NCI-H2029 (cell line): ENCODE measurements at regions not wholly inside any gene's neighbourhood (a gene's known extent, or its start where the extent isn't known, plus 50 kb on each side); places are given as distances from the start of the nearest gene placed in this dataset.

ENCODE experiments used
- DNase-seq: peaks from one replicate; lab custom pipeline; 2025; lab: John Stamatoyannopoulos, UW

- DNase-seq, result no peak
These were observed 837.6 kb downstream of the PDHA2 start for GRCh38 chr4:96677499-96677898.

GRCh38 chr4:96681218-96681617 is 841.3 kb downstream of the PDHA2 start:
- DNase-seq, result no peak

- no peak for DNase-seq
These were observed 845.8 kb downstream of the PDHA2 start for GRCh38 chr4:96685691-96686090.

DNA sequence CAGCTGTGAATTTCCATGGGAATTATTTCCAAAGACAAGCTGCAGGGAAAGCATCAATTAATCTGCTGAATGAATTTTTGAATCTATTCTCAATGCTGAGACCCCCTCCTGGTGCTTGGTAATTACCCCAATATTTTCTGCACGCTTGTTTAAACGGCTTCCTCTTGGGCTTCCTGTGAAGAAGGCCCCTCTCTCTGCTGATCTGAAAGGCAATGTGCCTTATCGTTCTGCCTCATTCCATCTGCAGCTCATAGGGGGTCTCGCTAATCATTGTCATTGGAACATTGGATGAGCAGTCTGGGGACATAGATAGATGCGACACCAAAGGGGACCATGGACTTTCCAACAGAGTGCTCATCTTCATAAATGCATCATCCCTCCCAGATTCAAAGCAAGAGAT is 851.6 kb downstream of the PDHA2 start:
- DNase-seq, result no peak

GRCh38 chr4:96698831-96699230 is 858.9 kb downstream of the PDHA2 start:
- no peak for DNase-seq

GRCh38 chr4:96703265-96703664 is 863.4 kb downstream of the PDHA2 start:
- DNase-seq, result no peak

GRCh38 chr4:96708766-96709165 is 868.9 kb downstream of the PDHA2 start:
- DNase-seq, result no peak

- no peak for DNase-seq
These were observed 873.5 kb downstream of the PDHA2 start for GRCh38 chr4:96713271-96713850.

DNA sequence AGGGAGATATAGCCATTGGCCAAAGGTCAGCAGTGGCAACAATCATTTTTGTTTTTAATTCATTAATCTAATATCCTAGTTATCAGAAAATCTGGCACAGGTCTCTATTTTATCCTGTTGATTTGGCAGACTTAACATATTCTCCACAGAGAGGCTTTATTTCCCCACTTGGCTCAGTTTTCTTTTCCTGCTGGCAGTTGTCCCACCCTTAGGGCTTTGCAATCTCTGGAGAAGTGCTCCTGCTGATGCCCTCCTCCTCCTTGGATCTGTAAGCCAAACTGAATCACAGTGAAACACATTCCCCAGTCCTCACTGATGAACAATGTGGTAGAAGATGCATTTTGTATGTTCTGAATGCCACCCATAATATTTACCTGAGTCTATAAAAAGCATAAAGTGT is 889.7 kb downstream of the PDHA2 start:
- DNase-seq, result no peak

DNA sequence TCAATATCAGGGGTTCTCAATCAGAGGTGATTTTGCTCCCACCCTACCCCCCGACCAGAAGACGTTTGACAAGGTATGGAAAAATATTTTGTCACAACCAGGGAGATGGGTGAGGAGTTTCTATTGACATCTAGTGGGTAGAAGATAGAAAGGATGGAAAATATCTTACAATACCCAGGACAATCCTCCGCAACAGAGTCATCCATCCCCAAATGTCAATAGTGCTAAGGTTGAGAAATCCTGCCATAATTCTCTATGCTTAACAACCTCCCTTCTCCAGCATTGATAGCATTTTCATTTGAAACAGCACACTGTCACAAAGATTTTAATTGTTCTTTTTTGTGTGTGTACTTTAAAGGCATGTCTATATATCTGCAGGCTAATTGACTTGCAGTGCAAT is 890.5 kb downstream of the PDHA2 start:
- no peak for DNase-seq

DNA sequence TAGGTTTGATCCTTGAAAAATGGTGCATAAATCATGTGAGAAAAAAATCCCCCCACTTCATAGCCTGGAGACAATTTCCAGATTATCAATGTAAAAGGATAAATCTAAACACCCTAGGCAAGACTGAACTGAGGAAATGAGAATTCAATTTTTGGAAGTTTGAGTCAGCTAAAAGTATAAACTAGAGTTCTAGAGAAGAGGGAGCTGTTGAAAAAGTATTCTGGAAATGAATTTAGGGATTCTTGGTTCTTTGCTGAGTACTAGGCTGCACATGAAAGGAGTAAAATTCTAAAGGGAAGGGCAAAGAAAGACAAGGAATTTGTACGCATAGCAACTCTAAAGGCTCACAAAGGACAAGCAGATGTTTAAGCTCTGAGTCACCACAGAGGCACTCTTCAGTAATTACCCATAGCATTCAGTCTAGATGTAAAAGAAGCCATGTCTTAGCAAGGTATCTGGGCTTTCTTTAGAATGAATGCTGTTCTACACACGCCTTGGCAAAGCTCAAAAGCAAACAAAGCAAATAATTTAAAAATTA is 896.5 kb downstream of the PDHA2 start:
- DNase-seq, result no peak

- no peak for DNase-seq
These were observed 899.2 kb downstream of the PDHA2 start for GRCh38 chr4:96739101-96739500.

- DNase-seq, result no peak
These were observed 902.6 kb downstream of the PDHA2 start for GRCh38 chr4:96742332-96743014.

- no peak for DNase-seq
These were observed 904.8 kb downstream of the PDHA2 start for GRCh38 chr4:96744676-96745075.

- DNase-seq, result no peak
These were observed 913.3 kb downstream of the PDHA2 start for GRCh38 chr4:96753216-96753615.

- no peak for DNase-seq
These were observed 915.9 kb downstream of the PDHA2 start for GRCh38 chr4:96755569-96756484.

DNA sequence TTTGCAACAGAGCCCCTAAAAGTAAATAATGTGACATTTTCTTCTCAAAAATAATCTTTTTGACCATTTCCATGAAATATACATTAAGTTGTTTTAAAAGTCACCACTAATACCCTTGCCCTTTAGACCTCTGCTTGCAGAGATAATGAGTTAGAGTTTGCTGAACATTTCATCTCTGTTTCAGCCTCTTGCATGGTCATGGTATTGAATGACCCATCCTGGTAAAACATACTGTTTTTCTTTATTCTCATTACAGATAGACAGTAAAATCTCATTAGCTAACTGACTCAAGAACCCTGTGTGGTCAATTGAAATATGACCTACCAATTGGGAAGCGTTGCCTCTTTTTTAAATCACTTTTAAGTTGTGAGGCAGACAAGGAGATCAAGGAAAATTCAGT is 916.7 kb downstream of the PDHA2 start:
- DNase-seq, result no peak

- DNase-seq, result no peak
These were observed 923.7 kb downstream of the PDHA2 start for GRCh38 chr4:96763546-96763945.

- no peak for DNase-seq
These were observed 926.5 kb downstream of the PDHA2 start for GRCh38 chr4:96766359-96766758.

GRCh38 chr4:96767815-96768480 is 928.1 kb downstream of the PDHA2 start:
- DNase-seq, result no peak

DNA sequence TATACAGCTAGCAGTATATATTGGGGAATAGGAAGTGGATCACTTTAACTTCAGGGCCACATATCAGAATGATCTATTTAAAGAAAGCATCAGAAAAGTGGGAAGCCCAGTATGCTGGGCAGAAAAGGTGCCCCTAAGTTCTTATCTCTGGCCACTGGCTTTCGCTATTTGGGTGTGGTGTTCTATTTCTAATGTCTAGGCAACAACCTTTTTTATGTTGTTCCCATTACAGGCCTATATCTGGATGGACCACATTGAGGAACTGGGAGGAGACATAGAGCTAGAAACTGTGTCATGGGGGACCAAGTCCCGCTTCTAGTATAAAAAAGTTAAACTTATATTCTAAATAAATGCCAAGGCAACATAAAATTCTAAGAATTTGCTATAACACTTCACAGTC is 935.6 kb downstream of the PDHA2 start:
- no peak for DNase-seq

GRCh38 chr4:96776920-96777527 is 937.1 kb downstream of the PDHA2 start:
- DNase-seq, result no peak
